HFFc6 (cell line): ENCODE measurements at regions not wholly inside any gene's neighbourhood (a gene's known extent, or its start where the extent isn't known, plus 50 kb on each side); places are given as distances from the start of the nearest gene placed in this dataset.

Experiments
- DNase-seq: peaks from one replicate; pipeline ENCODE4 v3.0.0-alpha.2; 2018
- H3K27ac Mint-ChIP-seq: 2 replicates; pipeline ENCODE4 v1.8.0; 2020; ENCODE audit warnings: mild to moderate bottlenecking, mixed read lengths
- H3K27me3 Mint-ChIP-seq: 2 replicates; pipeline ENCODE4 v1.8.0; 2021; ENCODE audit warnings: mild to moderate bottlenecking, moderate library complexity, mixed read lengths; ENCODE audit not compliant: insufficient read depth
- H3K36me3 Mint-ChIP-seq: 2 replicates; pipeline ENCODE4 v1.8.0; 2021; ENCODE audit warnings: low read depth, mixed read lengths
- H3K4me1 Mint-ChIP-seq: 2 replicates; pipeline ENCODE4 v1.8.0; 2020; ENCODE audit warnings: low read depth, mixed read lengths
- H3K4me3 Mint-ChIP-seq: 2 replicates; pipeline ENCODE4 v1.8.0; 2020; ENCODE audit warnings: mild to moderate bottlenecking, moderate library complexity, mixed read lengths
- H3K9me3 Mint-ChIP-seq: 2 replicates; pipeline ENCODE4 v1.8.0; 2020; ENCODE audit warnings: mild to moderate bottlenecking, mixed read lengths
- CTCF ChIP-seq: fragments of 200-600 bp; sonication (generic); IDR thresholded peaks from 2 replicates; pipeline ENCODE4 v1.5.0; 2021; ENCODE audit warnings: antibody characterized with exemption, mild to moderate bottlenecking

DNA sequence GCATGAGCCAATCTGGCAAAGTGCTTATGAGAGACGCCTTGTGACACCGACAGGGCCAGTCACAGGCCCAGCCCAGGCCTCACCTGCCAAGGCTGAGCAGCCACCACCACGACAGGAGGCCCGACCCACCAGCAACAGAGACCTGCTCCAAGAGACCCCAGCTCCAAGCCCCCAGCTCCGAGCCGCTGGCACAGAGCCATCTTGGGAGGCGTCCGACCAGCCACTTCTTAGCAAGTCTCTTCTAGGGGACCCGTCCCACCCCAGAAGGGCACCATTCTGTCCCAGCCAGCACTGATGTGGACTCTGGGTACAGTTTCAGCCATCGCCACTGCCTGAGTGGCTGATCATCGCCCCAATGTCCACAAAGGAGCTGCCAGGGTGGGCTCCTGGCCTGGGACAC lies 290.7 kb upstream of the SALL3 start:
- no peak overlapping the region for H3K27ac Mint-ChIP-seq
- peaks cover 60% of the 10 kb centered on the region for H3K9me3 Mint-ChIP-seq
- DNase-seq = no peak
- no peaks in the 10 kb centered on the region for H3K4me1 Mint-ChIP-seq
- TF ChIP-seq CTCF = no peak
- peaks cover 2% of the 10 kb centered on the region; the same call in 1 of the 2 replicates for H3K27me3 Mint-ChIP-seq
- H3K4me3 Mint-ChIP-seq = no peak overlapping the region
- H3K36me3 Mint-ChIP-seq = 0 out of 2 replicates have a peak, but pooled peaks cover 5% of the 10 kb centered on the region

DNA sequence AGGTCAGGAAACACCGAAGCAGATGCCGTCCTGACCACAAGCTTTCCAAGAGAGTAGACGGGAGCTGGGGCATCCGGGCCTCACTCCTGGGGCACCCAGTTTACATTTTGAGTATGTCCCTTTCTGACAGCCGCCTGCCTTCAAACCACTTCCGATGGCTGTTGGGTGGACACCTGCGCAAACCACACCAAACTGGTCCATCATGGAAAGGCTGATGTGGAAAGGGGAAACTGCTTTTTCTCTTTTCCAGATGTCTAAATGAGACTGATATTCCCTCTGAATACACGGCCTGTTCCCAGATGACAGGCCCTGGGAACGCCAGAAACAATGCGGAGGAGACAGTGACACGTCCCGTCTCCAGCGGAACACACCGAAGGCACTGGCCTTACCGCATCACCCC lies 290.0 kb upstream of the SALL3 start:
- no peak for TF ChIP-seq CTCF

GRCh38 chr18:78692105-78692504 lies 287.5 kb upstream of the SALL3 start:
- Mint-ChIP-seq H3K4me1 (no peaks in the 10 kb centered on the region), H3K9me3 (peaks cover 52% of the 10 kb centered on the region), H3K36me3 (no peaks in the 10 kb centered on the region; the same call in 1 of the 2 replicates), H3K27ac (no peak overlapping the region), H3K4me3 (no peak overlapping the region), H3K27me3 (no peaks in the 10 kb centered on the region; the same call in 1 of the 2 replicates)
- no peak for TF ChIP-seq CTCF
- no peak for DNase-seq

More for the DNA sequence above, 290.0 kb upstream of the SALL3 start:
- DNase-seq = no peak
- Mint-ChIP-seq H3K27me3 (peaks cover 2% of the 10 kb centered on the region; the same call in 1 of the 2 replicates), H3K36me3 (0 out of 2 replicates have a peak, but pooled peaks cover 5% of the 10 kb centered on the region), H3K27ac (no peak overlapping the region), H3K4me1 (no peaks in the 10 kb centered on the region), H3K4me3 (no peak overlapping the region), H3K9me3 (peaks cover 55% of the 10 kb centered on the region)

- no peak for DNase-seq
- H3K9me3 Mint-ChIP-seq = peaks cover 64% of the 10 kb centered on the region
- no peaks in the 10 kb centered on the region; the same call in 1 of the 2 replicates for H3K27me3 Mint-ChIP-seq
- no peak overlapping the region for H3K27ac Mint-ChIP-seq
- no peaks in the 10 kb centered on the region for H3K4me1 Mint-ChIP-seq
- H3K36me3 Mint-ChIP-seq = peaks cover 5% of the 10 kb centered on the region; the same call in 1 of the 2 replicates
- TF ChIP-seq CTCF = no peak
- no peak overlapping the region for H3K4me3 Mint-ChIP-seq
Measured at GRCh38 chr18:78693429-78693828, 286.2 kb upstream of the SALL3 start.

- TF ChIP-seq CTCF = no peak
- H3K27me3 Mint-ChIP-seq = peaks cover 2% of the 10 kb centered on the region; the same call in 1 of the 2 replicates
- peaks cover 5% of the 10 kb centered on the region; the same call in 1 of the 2 replicates for H3K36me3 Mint-ChIP-seq
- no peaks in the 10 kb centered on the region for H3K4me1 Mint-ChIP-seq
- DNase-seq = no peak
- H3K4me3 Mint-ChIP-seq = no peak overlapping the region
- H3K9me3 Mint-ChIP-seq = peaks cover 58% of the 10 kb centered on the region
- H3K27ac Mint-ChIP-seq = no peak overlapping the region
Measured at GRCh38 chr18:78696698-78697435, 282.8 kb upstream of the SALL3 start.
